ENCODE measurements at regions not wholly inside any gene's neighbourhood (a gene's known extent, or its start where the extent isn't known, plus 50 kb on each side); places are given as distances from the start of the nearest gene placed in this dataset.

GRCh38 chr13:82002710-82003109 lies 1661.8 kb upstream of the SPRY2 start:
- H3K4me3 ChIP-seq (ENCODE audit: low read length), result no peak overlapping the region
- TF ChIP-seq CTCF (conservative IDR thresholded peaks at IDR 0.05; ENCODE audit: low read depth, low read length), result no peak
- no peak for DNase-seq (ENCODE audit: low read depth)

GRCh38 chr13:81995316-81995715 lies 1654.4 kb upstream of the SPRY2 start:
- no peak for DNase-seq (ENCODE audit: low read depth)
- no peak overlapping the region for H3K4me3 ChIP-seq (ENCODE audit: low read length)
- TF ChIP-seq CTCF (conservative IDR thresholded peaks at IDR 0.05; ENCODE audit: low read depth, low read length), result no peak

- no peak for TF ChIP-seq CTCF (conservative IDR thresholded peaks at IDR 0.05; ENCODE audit: low read depth, low read length)
- DNase-seq (ENCODE audit: low read depth), result no peak
Observed at GRCh38 chr13:81990652-81991051, 1649.7 kb upstream of the SPRY2 start.

GRCh38 chr13:81988567-81988966 lies 1647.6 kb upstream of the SPRY2 start:
- DNase-seq (ENCODE audit: low read depth), result peak; percentile 46
- TF ChIP-seq CTCF (conservative IDR thresholded peaks at IDR 0.05; ENCODE audit: low read depth, low read length), result no peak
- H3K4me3 ChIP-seq (ENCODE audit: low read length), result no peak overlapping the region

More at GRCh38 chr13:81990652-81991051, 1649.7 kb upstream of the SPRY2 start:
- no peak overlapping the region for H3K4me3 ChIP-seq (ENCODE audit: low read length)

GRCh38 chr13:81987677-81988357 lies 1646.9 kb upstream of the SPRY2 start:
- no peak for TF ChIP-seq CTCF (conservative IDR thresholded peaks at IDR 0.05; ENCODE audit: low read depth, low read length)
- no peak for DNase-seq (ENCODE audit: low read depth)
- H3K4me3 ChIP-seq (ENCODE audit: low read length), result no peak overlapping the region

GRCh38 chr13:81987159-81987558 lies 1646.2 kb upstream of the SPRY2 start:
- H3K4me3 ChIP-seq (ENCODE audit: low read length), result no peak overlapping the region
- DNase-seq (ENCODE audit: low read depth), result no peak
- TF ChIP-seq CTCF (conservative IDR thresholded peaks at IDR 0.05; ENCODE audit: low read depth, low read length), result no peak

- H3K4me3 ChIP-seq (ENCODE audit: low read length), result no peak overlapping the region
- DNase-seq (ENCODE audit: low read depth), result no peak
- no peak for TF ChIP-seq CTCF (conservative IDR thresholded peaks at IDR 0.05; ENCODE audit: low read depth, low read length)
Observed at GRCh38 chr13:81986308-81986707, 1645.4 kb upstream of the SPRY2 start.
